ENCODE measurements at regions not wholly inside any gene's neighbourhood (a gene's known extent, or its start where the extent isn't known, plus 50 kb on each side); places are given as distances from the start of the nearest gene placed in this dataset.

- no peaks in the 10 kb centered on the region for H3K36me3 ChIP-seq (ENCODE audit: control insufficient read depth, insufficient read depth, low read length)
- CTCF ChIA-PET = no interaction called here
- H3K27ac ChIP-seq (ENCODE audit: insufficient read depth, low read length) = no peak overlapping the region
- no peaks in the 10 kb centered on the region for H3K9me3 ChIP-seq (ENCODE audit: control insufficient read depth, insufficient read depth, low read length)
- in situ Hi-C loops (cut with MboI; ENCODE audit: low sequenced_read_pairs) = loop anchor here (25.0 kb wide), 1 partner anchor 98 kb away; no protein-coding TSS in a partner anchor
- POLR2A ChIA-PET (ENCODE audit: unreplicated experiment) = no interaction called here
- H2BK20ac ChIP-seq (ENCODE audit: low read depth, low read length) = no peak overlapping the region
- H2BK15ac ChIP-seq (ENCODE audit: low read depth, low read length) = no peak overlapping the region
- no peaks in the 10 kb centered on the region for H4K20me1 ChIP-seq (ENCODE audit: insufficient read depth, low read length)
- H2AK9ac ChIP-seq (replicated peaks; ENCODE audit: low read depth, low read length, poor library complexity) = no peak overlapping the region
- no peak overlapping the region for H4K5ac ChIP-seq (ENCODE audit: low read depth, low read length)
- WGBS, 2 experiments (ENCODE audit: extremely low coverage in 2 of 2, insufficient read length in 1 of 2) = no CpG with 5 or more reads among the region's 2 CpGs
- H2BK5ac ChIP-seq (ENCODE audit: low read depth, low read length, poor library complexity, severe bottlenecking) = no peak overlapping the region
- no peak overlapping the region for H2AFZ ChIP-seq (replicated peaks; ENCODE audit: low read length, poor library complexity)
- H4K8ac ChIP-seq (ENCODE audit: low read depth in 2 of 2, low read length in 2 of 2) = no peak overlapping the region
- no peaks in the 10 kb centered on the region for H3K79me1 ChIP-seq (ENCODE audit: low read depth in 1 of 2, low read length in 2 of 2)
- H3K23ac ChIP-seq (ENCODE audit: low read depth, low read length) = no peak overlapping the region
- TF ChIP-seq BHLHE40 (IDR thresholded peaks at IDR 0.05; ENCODE audit: low read depth, low read length) (no peak), RCOR1 (IDR thresholded peaks at IDR 0.05; ENCODE audit: insufficient replicate concordance, low read length) (no peak), MAZ (IDR thresholded peaks at IDR 0.05; ENCODE audit: borderline replicate concordance, low read depth, low read length) (no peak), CEBPB (IDR thresholded peaks at IDR 0.05; ENCODE audit: low read depth, low read length) (no peak), MXI1 (IDR thresholded peaks at IDR 0.05; ENCODE audit: borderline replicate concordance, low read depth, low read length) (no peak), FOS (IDR thresholded peaks at IDR 0.05; ENCODE audit: low read depth, low read length) (no peak), SMC3 (IDR thresholded peaks at IDR 0.05; ENCODE audit: low read depth, low read length) (no peak), MAFK (IDR thresholded peaks at IDR 0.05; ENCODE audit: low read depth, low read length) (no peak), POLR2A (IDR thresholded peaks at IDR 0.05; ENCODE audit: low read depth, low read length) (no peak), RFX5 (IDR thresholded peaks at IDR 0.05; ENCODE audit: low read depth, low read length) (no peak), CTCF (conservative IDR thresholded peaks at IDR 0.05; ENCODE audit: low read depth, low read length) (no peak), RAD21 (IDR thresholded peaks at IDR 0.05; ENCODE audit: low read length) (no peak), NFE2L2 (IDR thresholded peaks at IDR 0.05; ENCODE audit: low read depth, low read length) (no peak)
- TF ChIP-seq, protein P1, sequence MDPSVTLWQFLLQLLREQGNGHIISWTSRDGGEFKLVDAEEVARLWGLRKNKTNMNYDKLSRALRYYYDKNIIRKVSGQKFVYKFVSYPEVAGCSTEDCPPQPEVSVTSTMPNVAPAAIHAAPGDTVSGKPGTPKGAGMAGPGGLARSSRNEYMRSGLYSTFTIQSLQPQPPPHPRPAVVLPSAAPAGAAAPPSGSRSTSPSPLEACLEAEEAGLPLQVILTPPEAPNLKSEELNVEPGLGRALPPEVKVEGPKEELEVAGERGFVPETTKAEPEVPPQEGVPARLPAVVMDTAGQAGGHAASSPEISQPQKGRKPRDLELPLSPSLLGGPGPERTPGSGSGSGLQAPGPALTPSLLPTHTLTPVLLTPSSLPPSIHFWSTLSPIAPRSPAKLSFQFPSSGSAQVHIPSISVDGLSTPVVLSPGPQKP (IDR thresholded peaks at IDR 0.05; ENCODE audit: borderline replicate concordance, low read depth, low read length) = no peak
- TF ChIP-seq, protein P2, sequence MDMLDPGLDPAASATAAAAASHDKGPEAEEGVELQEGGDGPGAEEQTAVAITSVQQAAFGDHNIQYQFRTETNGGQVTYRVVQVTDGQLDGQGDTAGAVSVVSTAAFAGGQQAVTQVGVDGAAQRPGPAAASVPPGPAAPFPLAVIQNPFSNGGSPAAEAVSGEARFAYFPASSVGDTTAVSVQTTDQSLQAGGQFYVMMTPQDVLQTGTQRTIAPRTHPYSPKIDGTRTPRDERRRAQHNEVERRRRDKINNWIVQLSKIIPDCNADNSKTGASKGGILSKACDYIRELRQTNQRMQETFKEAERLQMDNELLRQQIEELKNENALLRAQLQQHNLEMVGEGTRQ (IDR thresholded peaks at IDR 0.05; ENCODE audit: low read depth, low read length) = no peak
- H3K14ac ChIP-seq (replicated peaks; ENCODE audit: low read depth, low read length) = no peak overlapping the region
- no TSS peak for BruUV-seq (replicated peaks)
- H3K4me3 ChIP-seq (ENCODE audit: insufficient read depth, low read depth, low read length) = no peak overlapping the region
- DNase-seq (no peak), ATAC-seq (ENCODE audit: low read depth) (no peak)
- no peak overlapping the region for H2AK5ac ChIP-seq (ENCODE audit: low read depth, low read length)
- dilution Hi-C loops (cut with HindIII; ENCODE audit: low sequenced_read_pairs, unreplicated experiment) = no loop called here
- no peak overlapping the region for H3K9ac ChIP-seq (ENCODE audit: low read depth, low read length)
- H3K9me1 ChIP-seq (ENCODE audit: insufficient read depth, low read length) = no peaks in the 10 kb centered on the region
- no peak overlapping the region for H3K4ac ChIP-seq (ENCODE audit: low read depth, low read length)
- H3K27me3 ChIP-seq (ENCODE audit: control insufficient read depth, insufficient read depth, low read length) = peaks cover 1% of the 10 kb centered on the region; the same call in 1 of the 2 replicates
- H2BK120ac ChIP-seq (ENCODE audit: low read depth, low read length) = no peak overlapping the region
- no peaks in the 10 kb centered on the region for H3K4me1 ChIP-seq (ENCODE audit: control insufficient read depth, insufficient read depth, low read length)
- intact Hi-C loops (cut with micrococcal nuclease) = no loop called here
- no peak overlapping the region for H4K91ac ChIP-seq (ENCODE audit: insufficient read depth, low read depth, low read length)
- H3K56ac ChIP-seq (ENCODE audit: extremely low read depth, insufficient read depth, low read length) = no peak overlapping the region
- H3K4me2 ChIP-seq (ENCODE audit: low read depth, low read length) = no peak overlapping the region
- no peak overlapping the region for H3K18ac ChIP-seq (ENCODE audit: low read depth, low read length)
Observed at GRCh38 chr1:147384804-147385203, 142.3 kb downstream of the CHD1L start.
